ENCODE measurements at regions not wholly inside any gene's neighbourhood (a gene's known extent, or its start where the extent isn't known, plus 50 kb on each side); places are given as distances from the start of the nearest gene placed in this dataset.

GRCh38 chr6:12538881-12539357, 177.6 kb upstream of the PHACTR1 start:
- no peak for TF ChIP-seq CTCF (IDR thresholded peaks at IDR 0.05)
- TF ChIP-seq EZH2phosphoT487 (IDR thresholded peaks at IDR 0.05), result no peak
